ENCODE measurements at regions not wholly inside any gene's neighbourhood (a gene's known extent, or its start where the extent isn't known, plus 50 kb on each side); places are given as distances from the start of the nearest gene placed in this dataset.
A peak's percentile ranks its signal among the peaks of the same experiment; 100 is the strongest.

GRCh38 chr9:32706004-32706724 is 70.7 kb upstream of the TAF1L start:
- TF ChIP-seq EZH2 (IDR thresholded peaks at IDR 0.05) = no peak
- no peak for TF ChIP-seq SIN3A (IDR thresholded peaks at IDR 0.05; ENCODE audit: low read depth)
- TF ChIP-seq ZFX (IDR thresholded peaks at IDR 0.05) = no peak
- TF ChIP-seq CTCF (IDR thresholded peaks at IDR 0.05 in 2 of 3, conservative IDR thresholded peaks at IDR 0.05 in 1 of 3; ENCODE audit: borderline replicate concordance in 1 of 3, insufficient read depth in 1 of 3, low read depth in 2 of 3, low read length in 2 of 3) = 0 out of 6 replicates have a peak, but pooled peaks of 1 of the 3 experiments have one; percentile 14
- TF ChIP-seq POLR2A (IDR thresholded peaks at IDR 0.05; ENCODE audit: borderline replicate concordance, extremely low read depth, insufficient read depth, insufficient read length) = no peak
- TF ChIP-seq FOSL1 (IDR thresholded peaks at IDR 0.05; ENCODE audit: low read depth) = no peak
- TF ChIP-seq MAX (IDR thresholded peaks at IDR 0.05) = no peak
- no peak for TF ChIP-seq POLR2AphosphoS5 (IDR thresholded peaks at IDR 0.05; ENCODE audit: low read depth, low read length)
